NT2/D1 (cell line): ENCODE measurements at regions not wholly inside any gene's neighbourhood (a gene's known extent, or its start where the extent isn't known, plus 50 kb on each side); places are given as distances from the start of the nearest gene placed in this dataset.

Source experiments
- DNase-seq: peaks from one replicate; pipeline ENCODE4 v3.0.0-alpha.2; 2011; ENCODE audit warnings: low read depth, low spot score
- H3K27me3 ChIP-seq: 2 replicates; pipeline ENCODE4 v1.6.0; 2011; ENCODE audit warnings: mild to moderate bottlenecking; ENCODE audit not compliant: insufficient read length, insufficient read depth
- H3K36me3 ChIP-seq: 2 replicates; pipeline ENCODE4 v1.6.1; 2011; ENCODE audit warnings: mild to moderate bottlenecking, low read length, mixed read lengths; ENCODE audit not compliant: insufficient read depth, insufficient read length
- H3K4me1 ChIP-seq: 2 replicates; pipeline ENCODE4 v1.5.1; 2011; ENCODE audit not compliant: insufficient read depth, insufficient read length
- H3K4me3 ChIP-seq: 2 replicates; pipeline ENCODE4 v1.5.1; 2011; ENCODE audit warnings: low read depth; ENCODE audit not compliant: insufficient read length
- H3K9ac ChIP-seq: 2 replicates; pipeline ENCODE4 v1.6.0; 2011; ENCODE audit warnings: low read depth; ENCODE audit not compliant: insufficient read length
- H3K9me3 ChIP-seq: 2 replicates; pipeline ENCODE4 v1.5.1; 2011; ENCODE audit warnings: mild to moderate bottlenecking, low read length; ENCODE audit not compliant: insufficient read depth
- SUZ12 ChIP-seq: IDR thresholded peaks from 2 replicates; pipeline ENCODE4 v1.6.1; 2011; ENCODE audit not compliant: insufficient read length, insufficient read depth; ENCODE audit errors: extremely low read depth
- YY1 ChIP-seq: IDR thresholded peaks from 2 replicates; pipeline ENCODE4 v1.6.1; 2011; ENCODE audit not compliant: insufficient read length, insufficient read depth
- ZNF274 ChIP-seq: IDR thresholded peaks from 2 replicates; pipeline ENCODE4 v1.6.1; 2011; ENCODE audit warnings: mild to moderate bottlenecking, low read depth, low read length

GRCh38 chr2:191488135-191488534 is 189.8 kb upstream of the NABP1 start:
- peaks cover 13% of the 10 kb centered on the region for H3K9me3 ChIP-seq
- no peak for DNase-seq
- H3K4me3 ChIP-seq: no peak overlapping the region
- no peaks in the 10 kb centered on the region for H3K4me1 ChIP-seq
- H3K9ac ChIP-seq: no peak overlapping the region
- H3K36me3 ChIP-seq: no peaks in the 10 kb centered on the region
- TF ChIP-seq ZNF274 (no peak), SUZ12 (no peak), YY1 (no peak)
- no peaks in the 10 kb centered on the region for H3K27me3 ChIP-seq

DNA sequence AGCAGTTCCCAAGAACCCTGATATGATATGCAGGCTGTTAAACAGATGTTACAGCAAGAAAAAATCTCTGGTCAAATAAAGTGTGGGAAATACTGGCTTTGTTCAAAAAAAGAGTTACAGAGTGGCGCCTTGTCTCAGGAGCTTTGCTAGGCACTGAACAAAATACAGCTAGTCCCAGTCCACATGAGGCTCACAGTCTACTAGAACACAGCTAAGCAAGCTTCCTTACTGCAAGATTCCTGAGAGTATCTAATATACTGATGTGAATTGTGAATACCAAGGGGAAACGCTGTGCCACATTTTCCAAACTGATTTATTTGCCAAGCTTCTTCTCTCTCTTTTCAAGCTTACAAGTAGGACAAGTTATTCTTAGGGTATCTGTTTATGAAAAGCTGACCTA is 188.8 kb upstream of the NABP1 start:
- DNase-seq: no peak
- H3K4me3 ChIP-seq: no peak overlapping the region
- no peaks in the 10 kb centered on the region for H3K27me3 ChIP-seq
- H3K9me3 ChIP-seq: peaks cover 2% of the 10 kb centered on the region
- TF ChIP-seq YY1 (no peak), SUZ12 (no peak), ZNF274 (no peak)
- H3K9ac ChIP-seq: no peak overlapping the region
- no peaks in the 10 kb centered on the region for H3K4me1 ChIP-seq
- H3K36me3 ChIP-seq: no peaks in the 10 kb centered on the region

GRCh38 chr2:191496838-191497237 is 181.1 kb upstream of the NABP1 start:
- H3K4me1 ChIP-seq: no peaks in the 10 kb centered on the region
- TF ChIP-seq SUZ12 (no peak), ZNF274 (no peak), YY1 (no peak)
- DNase-seq: no peak
- no peak overlapping the region for H3K9ac ChIP-seq
- H3K27me3 ChIP-seq: no peaks in the 10 kb centered on the region
- H3K9me3 ChIP-seq: no peaks in the 10 kb centered on the region
- no peaks in the 10 kb centered on the region for H3K36me3 ChIP-seq
- H3K4me3 ChIP-seq: no peak overlapping the region

- Histone ChIP-seq H3K27me3 (no peaks in the 10 kb centered on the region), H3K4me3 (no peak overlapping the region), H3K4me1 (no peaks in the 10 kb centered on the region), H3K9me3 (no peaks in the 10 kb centered on the region), H3K9ac (no peak overlapping the region), H3K36me3 (no peaks in the 10 kb centered on the region)
- DNase-seq: no peak
- TF ChIP-seq SUZ12 (no peak), YY1 (no peak), ZNF274 (no peak)
These were observed 180.1 kb upstream of the NABP1 start for GRCh38 chr2:191497822-191498221.

- Histone ChIP-seq H3K9ac (no peak overlapping the region), H3K4me1 (no peaks in the 10 kb centered on the region), H3K36me3 (no peaks in the 10 kb centered on the region), H3K27me3 (no peaks in the 10 kb centered on the region), H3K4me3 (no peak overlapping the region), H3K9me3 (no peaks in the 10 kb centered on the region; the same call in 1 of the 2 replicates)
- no peak for DNase-seq
- TF ChIP-seq SUZ12: no peak
- TF ChIP-seq ZNF274: no peak
- no peak for TF ChIP-seq YY1
These were observed 178.9 kb upstream of the NABP1 start for GRCh38 chr2:191499050-191499449.

DNA sequence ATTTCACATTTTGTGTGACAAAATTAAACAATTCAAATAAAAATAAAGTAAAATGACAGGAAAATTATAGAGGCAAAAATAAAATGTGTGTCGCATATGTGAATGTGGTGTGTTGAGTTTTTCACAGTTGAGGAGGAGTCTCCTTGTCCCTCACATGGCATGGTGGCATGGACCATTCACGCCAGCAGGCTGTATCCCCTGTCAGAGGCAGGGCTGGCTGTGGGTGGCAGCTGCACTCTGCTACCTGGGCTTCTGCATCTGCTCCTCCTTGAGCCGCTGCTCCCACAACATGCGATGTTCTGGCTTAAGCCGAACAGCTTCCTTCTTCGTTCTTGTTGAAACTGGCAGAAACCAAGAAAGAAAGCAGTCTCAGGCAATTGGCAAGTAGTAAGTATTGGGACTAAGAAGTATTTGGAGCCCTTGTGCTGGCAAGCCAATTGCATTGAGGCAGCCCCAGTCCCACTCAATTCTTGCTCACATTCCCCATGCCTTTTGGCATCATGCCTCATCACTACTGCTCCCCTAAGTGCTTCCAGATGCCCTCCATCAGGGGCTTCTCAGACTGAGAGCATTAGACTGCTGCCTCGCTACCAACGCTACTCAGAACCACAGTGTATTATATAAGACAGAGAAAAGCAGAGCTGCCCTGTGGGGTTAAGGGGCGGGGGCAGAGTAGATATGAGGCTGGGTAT is 177.9 kb upstream of the NABP1 start:
- no peak for TF ChIP-seq SUZ12
- TF ChIP-seq YY1: no peak
- no peak for TF ChIP-seq ZNF274
- H3K36me3 ChIP-seq: no peaks in the 10 kb centered on the region
- H3K9me3 ChIP-seq: no peaks in the 10 kb centered on the region; the same call in 1 of the 2 replicates
- no peaks in the 10 kb centered on the region for H3K27me3 ChIP-seq
- H3K9ac ChIP-seq: no peak overlapping the region
- DNase-seq: no peak
- no peaks in the 10 kb centered on the region for H3K4me1 ChIP-seq
- no peak overlapping the region for H3K4me3 ChIP-seq

DNA sequence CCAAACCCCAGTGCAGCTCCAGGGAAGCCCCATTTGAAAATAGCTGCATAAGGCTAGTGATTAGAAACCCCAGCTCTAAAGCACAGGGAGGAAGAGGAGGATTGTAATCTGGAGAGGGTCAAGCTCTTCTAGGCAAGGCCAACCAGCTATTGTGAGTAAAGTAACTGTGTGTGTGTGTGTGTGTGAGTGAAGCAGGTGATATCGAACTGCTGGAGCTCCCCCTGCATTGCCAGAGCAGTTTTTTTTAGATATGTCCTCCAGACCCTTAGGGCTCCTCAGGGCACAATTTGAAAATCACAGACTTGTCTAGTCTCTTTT is 177.4 kb upstream of the NABP1 start:
- TF ChIP-seq SUZ12 (no peak), YY1 (no peak), ZNF274 (no peak)
- Histone ChIP-seq H3K27me3 (no peaks in the 10 kb centered on the region), H3K9ac (no peak overlapping the region), H3K4me1 (no peaks in the 10 kb centered on the region), H3K9me3 (no peaks in the 10 kb centered on the region; the same call in 1 of the 2 replicates), H3K4me3 (no peak overlapping the region), H3K36me3 (no peaks in the 10 kb centered on the region)
- DNase-seq: no peak
